HG03139 (cell line): ENCODE measurements at regions not wholly inside any gene's neighbourhood (a gene's known extent, or its start where the extent isn't known, plus 50 kb on each side); places are given as distances from the start of the nearest gene placed in this dataset.
"Not testable (repeated sequence)": the region's sequence is repeated elsewhere in the genome, so short reads cannot be mapped to it uniquely, and the experiment has no call there.

Source experiments
- ATAC-seq: cut with Tn5 transposase; IDR thresholded peaks from one replicate; pipeline ENCODE4 v1.9.1; 2021; ENCODE audit not compliant: unreplicated experiment

DNA sequence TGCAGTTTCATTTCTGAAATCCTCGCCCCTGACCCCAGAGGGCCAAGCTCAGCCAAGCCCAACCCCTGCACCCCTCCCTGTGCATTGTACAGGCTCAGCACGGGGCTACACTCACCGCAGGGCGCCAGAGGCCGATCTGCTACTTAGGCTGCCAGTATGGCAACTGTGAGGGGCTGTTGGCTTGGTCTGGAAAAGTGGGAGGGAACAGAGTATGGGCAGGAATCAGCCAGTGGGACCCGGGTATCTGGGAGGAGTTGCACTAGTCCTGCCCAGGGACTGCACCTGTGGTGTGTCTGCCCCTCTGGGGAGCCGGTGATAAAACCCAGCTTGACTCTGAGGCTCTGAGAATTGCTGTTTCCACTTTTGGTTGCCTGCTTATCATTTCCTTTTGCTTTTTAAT, 167.4 kb upstream of the KIF2A start:
- no peak for ATAC-seq

DNA sequence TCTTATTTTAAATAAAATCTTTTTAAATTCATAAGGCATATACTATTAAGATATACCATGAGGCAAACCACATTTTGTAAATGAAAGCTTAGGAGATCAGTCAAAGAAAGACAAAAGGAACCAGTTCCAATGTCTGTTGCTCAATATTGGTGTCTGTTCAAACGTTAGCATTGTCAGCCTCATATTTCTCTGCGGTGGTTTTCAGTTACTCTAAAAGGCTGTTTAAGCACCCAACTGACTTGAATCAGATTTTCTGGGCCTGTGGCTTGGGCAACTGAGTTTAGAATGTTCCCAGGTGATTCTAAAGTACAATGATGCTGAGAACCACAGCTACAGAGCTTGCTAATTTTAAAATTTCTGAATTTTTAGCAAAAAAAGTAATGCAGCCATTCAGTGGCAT, 166.3 kb upstream of the KIF2A start:
- ATAC-seq, result no peak

DNA sequence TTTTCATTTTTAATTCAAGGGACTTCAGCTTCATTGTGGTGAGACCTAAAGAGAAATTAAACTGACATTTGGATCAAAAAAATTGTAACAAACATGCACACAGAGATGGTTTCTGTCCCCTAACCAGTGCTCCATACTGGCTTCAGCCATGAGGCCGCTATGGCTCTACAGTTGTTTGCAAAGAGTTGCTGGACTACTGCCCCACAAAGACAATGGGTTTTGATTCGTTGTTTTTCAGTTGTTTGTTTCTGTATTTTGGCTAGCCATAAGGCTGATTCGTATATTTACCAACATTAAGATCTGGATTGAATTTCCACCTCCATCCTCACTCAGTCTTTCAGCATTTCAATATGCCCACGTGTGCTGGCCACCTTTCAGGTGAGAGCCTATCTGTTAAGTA, 163.7 kb upstream of the KIF2A start:
- no peak for ATAC-seq

DNA sequence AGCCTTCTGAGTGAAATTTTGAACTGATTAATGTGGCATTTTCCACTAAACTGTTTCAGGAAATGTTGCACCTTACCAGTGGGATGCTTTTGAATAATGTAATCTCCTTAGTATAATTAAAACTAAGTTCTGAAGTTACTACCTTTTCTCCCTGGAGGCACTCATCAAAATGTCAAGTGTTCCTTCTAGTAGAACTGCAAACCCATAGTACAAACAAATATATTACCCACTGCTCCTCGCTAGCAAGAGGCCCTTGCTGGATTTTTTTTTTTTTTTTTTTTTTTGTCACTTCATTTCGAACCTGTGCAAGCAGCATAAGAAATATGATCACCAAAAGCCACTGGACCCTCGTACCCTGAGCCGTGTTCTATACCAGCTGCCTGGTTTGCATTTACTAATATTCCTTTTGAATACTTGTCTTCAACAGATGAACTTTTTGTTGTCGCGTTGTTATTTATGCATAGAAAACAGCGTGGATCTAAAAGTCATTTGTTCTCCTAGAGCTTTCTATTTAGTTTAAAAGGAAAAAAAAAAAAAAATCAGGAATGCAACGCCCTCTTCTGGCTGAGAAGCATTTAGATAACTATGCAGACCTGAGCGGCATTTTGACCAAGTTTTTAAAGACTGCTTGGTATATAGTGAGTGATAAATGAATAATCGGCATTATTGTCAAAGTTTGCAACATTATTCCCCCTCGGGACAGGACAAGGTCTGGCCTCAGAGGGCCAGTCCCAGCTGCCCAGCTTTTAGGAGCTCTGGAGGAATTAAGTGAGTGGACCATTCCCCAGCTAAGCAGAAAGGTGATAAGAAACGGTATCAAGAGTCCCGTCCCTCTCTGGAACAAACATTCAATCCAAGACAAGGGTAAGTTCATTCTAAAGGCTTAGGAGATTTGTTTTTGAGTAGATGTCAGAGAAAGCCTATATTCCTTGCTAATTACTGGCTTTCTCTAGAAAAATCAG, 162.5 kb upstream of the KIF2A start:
- ATAC-seq, result no peak

DNA sequence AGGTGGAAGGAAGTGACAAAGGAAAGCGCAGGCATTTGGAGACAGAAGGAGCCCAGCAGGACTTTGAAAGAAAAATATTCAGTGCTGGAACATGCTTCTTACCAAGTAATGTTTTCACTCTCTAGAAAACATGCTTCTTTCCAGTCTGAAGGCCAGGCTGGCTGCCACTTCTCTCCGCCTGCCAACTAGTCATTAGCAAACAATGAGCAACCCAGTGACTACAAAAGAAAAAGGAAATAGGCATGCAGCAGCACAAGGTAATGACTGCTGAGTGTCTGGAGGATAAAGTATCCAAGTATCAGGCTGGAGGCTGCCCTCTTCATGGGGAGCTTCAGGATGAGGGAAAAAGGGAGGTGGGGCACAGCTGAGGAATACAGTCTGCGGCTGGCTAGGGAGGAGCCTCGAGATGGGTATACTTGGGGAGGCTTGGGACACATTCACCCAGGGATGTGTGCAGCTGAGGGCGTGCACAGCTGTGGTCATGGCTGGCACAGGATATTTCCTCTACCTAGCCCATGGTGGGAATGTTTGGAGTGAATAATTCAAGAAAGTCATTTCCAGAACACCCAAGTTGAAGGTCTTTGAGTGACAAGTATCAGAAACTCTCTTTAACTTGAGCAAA, 161.5 kb upstream of the KIF2A start:
- no peak for ATAC-seq

DNA sequence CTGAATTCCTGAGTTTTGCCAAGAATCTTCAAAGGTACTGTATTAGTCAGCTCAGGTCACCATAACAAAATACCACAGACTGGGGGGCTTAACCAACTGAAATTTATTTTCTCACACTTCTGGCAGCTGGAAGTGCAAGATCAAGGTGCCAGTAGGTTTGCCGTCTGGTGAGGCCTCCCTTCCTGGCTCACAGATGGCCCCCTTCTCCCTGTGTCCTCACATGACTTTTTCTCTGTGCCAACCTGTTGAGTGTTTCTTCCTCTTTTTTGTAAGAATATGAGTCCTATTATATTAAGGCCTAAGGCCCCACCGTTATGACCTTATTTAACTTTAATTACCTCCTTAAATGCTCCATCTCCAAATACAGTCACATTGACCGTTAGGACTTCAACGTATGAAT, 156.1 kb upstream of the KIF2A start:
- no peak for ATAC-seq

DNA sequence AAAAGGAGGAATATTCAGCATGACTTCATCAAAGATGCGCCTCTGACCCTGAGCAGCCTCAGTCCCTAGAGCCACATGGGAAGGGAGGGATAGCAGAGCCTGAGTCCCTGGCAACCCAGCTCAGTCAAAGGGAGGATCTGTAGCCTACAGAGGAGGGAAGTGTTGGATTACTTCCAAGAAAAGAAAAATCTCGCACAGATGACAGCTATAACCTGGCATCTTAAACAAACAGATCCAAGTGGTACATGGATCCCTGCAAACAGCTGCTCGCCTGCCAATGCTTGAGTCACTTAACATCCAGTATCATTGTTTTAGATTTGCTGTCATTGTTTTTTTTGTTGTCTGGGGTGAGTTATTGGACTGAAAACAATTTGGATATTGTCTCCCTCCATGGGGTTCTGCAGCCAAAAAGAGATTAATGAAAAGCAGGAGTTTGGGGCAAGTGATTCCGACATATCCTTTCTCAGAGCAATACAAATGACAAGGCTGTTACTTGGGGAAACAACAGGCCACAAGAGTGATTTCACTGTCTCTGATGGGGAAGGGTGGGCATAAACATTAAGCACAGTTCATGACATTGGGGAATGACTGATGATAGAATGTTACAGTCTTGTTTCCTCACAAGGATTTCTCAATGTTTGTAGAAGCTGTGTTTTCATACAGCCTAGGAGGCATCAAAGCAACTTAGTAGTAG, 153.5 kb upstream of the KIF2A start:
- ATAC-seq, result no peak

DNA sequence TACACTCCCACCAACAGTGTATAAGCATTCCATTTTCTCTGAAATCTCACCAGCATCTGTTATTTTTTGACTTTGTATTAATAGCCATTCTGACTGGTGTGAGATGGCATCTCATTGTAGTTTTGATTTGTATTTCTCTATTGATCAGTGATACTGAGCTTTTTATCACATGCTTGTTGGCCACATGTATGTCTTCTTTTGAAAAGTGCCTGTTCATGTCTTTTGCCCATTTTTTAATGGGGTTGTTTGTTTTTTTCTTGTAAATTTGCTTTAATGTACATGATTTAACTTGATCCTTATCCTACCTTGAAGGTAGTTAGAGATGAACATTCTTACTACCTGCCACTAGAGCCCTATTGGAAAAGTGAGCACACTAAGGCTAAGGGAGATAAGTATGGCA, 151.2 kb upstream of the KIF2A start:
- no peak for ATAC-seq

DNA sequence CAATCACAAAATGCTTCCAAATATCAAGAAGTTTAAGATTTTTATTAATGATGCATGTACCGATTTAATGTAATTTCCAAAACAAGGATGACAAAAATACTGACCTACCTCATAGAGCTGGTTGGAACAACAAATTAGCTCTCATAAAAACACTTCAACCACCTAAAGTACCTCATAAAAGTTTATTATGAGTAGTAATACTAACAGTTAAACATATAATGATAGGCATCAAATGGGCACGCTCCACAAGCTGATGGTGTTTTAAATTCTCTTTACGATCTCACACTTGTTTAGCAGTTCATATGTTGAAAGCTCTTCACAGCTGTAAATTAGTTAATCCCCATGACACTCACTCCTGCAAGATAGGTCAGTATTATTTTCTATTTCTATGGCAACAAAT, 150.0 kb upstream of the KIF2A start:
- ATAC-seq, result no peak

DNA sequence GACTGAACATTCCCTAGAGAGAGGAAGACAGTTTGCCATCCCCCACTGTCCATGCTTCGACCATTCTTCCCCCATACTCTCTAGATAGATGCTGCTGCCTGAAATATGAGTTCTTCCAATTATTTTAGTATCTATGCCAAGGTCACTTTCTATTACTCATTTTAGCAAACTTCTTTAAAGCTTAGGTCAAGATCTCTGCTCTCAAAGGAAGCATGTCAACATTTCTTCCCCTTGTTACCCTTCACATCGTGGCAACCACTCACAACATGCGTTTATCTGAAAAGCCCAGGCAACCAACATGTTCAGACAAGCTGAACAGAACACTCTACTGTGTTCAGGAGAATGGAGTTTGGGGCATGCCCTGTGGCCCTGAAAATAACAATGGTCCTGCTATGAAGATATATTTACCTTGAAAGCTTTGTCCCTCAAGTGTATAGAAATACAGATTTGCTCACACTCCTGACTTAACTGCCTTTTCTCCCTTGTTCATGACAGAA, 138.4 kb upstream of the KIF2A start:
- no peak for ATAC-seq

DNA sequence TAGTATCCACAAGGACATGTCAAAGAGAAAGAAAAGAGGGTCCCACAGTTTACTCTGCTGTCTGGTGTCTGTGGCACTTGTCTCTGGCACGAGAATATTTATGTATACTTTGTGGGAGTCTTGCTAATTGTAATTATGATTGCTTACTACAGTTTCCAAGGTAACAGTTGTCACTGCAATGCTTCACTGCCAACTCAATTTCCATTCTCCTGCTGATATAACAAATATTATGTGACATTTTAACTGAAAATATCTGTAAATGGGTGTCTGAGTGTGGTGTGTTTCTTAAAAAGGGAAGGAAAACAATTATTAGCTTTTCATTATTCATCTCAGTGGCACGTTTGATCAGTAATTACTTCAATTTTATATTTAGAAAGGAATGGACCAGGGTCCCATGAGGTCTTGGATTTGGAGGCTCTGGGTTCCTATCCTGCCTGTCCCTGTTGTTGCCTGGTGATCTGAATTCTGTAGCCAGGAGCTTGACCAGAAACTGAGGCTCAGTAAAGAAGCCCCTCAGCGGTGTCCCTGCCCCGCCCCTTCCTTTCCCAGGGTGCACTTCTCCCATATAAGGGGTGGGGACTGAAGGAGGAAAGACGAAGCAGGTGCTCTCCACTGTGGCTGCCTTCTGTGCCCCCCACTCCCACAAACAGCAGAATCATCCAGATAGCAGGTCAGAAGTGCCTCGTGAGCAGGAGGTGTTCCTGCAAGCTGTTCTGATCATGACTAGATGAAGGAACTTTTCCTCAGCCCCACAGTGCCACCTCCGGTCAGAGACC, 137.3 kb upstream of the KIF2A start:
- ATAC-seq, result no peak

DNA sequence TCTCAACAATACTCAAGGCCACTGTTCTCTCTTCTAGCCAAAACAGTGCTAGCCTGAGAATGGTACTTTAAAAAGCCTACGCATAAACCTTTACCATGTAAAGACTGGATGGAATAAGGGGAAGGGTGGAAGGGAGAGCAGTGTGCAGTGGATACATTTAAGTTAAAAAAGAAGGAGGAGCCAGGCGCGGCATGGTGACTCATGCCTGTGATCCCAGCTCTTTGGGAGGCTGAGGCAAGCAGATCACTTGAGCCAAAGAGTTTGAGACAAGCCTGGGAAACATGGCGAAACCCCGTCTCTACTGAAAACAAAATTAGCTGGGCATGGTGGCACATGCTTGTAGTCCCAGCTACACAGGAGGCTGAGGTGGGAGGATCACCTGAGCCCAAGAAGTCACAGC, 127.7 kb upstream of the KIF2A start:
- ATAC-seq, result no peak

DNA sequence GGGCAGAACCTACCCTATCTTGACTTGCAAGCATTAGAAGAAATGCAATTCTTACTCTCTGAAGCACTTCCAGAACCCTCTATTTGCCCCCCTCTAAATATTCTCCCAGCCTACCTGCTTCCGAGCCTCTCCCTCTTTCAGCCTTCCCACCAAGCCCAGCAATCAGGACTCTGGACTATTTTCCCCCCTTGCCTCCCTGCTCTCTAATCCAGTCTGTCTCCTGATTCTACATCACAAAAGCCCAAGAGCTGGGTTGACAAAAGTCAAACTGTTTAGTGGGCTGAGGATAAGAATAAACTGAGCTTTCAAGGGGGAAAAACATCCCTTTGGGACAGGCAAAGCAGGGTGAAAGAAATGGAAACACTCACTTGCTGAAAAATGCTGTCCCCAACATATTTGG, 123.2 kb upstream of the KIF2A start:
- no peak for ATAC-seq

DNA sequence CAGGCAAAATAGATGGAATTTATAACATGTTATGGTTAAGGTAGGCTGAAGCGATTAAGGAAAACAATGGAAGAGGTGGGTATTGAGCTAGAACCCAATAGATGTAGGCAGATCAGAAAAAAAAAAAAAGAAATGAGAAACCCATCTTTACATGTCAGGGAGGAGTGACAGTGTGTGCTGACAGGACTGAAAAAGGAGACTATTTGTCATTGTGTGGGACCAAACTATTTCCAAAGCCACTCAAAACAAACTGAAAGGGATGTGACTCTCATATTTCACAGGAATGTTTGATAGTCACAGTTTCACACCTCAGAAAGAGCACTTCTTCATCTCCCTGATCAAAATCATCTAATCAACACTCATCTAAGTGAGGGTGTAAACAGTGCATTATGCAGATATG, 122.3 kb upstream of the KIF2A start:
- ATAC-seq, result no peak

DNA sequence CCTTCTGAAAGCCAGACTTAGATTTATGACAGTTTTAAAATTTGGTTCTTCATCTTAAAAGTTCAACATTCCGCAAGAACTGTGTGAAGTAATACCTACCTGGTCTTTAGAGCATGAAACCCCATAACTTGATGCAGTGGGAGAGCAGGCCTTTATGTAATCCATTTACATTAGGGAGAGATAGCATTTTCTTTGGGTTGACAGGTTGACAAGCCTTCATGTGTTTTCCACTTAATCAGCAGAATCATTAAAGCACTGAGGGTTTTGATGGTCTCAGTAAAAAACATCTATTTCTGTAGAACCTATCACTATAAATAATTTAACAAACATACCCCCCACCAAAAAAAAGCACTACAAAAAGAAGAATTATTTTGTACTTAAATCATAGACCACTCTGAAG, 121.6 kb upstream of the KIF2A start:
- ATAC-seq, result no peak

DNA sequence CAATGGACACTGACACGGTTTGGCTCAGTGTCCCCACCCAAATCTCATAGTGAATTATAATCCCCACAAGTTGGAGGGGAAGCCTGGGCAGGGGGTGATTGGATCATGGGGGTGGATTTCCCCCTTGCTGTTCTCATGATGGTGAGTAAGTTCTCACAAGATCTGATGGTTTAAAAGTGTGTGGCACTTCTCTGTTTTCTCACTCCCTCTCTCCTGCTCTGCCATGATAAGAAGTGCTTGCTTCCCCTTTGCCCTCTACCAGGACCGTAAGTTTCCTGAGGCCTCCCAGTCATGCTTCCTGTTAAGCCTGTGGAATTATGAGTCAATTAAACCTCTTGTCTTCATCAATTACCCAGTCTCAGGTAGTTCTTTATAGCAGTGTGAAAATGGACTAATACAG, 115.8 kb upstream of the KIF2A start:
- no peak for ATAC-seq

DNA sequence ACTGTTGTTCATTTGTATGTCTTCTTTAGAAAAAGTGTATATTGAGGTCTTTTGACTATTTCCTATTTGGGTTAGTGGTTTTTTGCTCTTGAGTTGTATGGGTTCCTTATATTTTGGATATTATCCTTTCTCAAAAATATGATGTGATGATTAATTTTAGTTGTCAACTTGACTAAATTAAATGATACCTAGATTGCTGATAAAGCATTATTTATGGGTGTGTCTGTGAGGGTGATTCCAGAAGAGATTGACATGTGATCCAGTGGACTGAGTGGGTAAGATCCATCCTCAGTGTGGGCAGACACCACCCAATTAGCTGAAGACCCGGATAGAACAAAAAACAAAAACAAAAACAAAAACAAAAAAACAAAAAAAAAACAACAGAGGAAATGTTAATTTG, 115.1 kb upstream of the KIF2A start:
- ATAC-seq, result no peak

DNA sequence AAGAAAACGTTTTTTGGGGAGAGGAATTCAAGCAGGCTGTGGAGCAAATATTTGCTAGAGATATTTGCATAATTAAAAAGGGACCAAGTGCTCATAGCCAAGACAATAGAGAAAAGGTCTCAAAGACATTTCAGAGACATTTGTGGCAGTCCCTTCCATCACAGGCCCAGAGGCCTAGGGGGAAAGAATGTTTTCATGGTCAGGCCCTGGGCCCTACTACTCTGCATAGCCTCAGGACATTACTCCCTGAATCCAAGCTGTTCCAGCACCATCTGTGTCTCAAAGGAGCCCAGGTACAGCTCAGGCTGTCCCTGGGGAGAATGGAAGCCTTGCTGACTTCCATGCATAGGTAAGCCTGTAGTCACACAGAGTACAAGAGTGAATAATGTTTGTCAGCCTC, 113.0 kb upstream of the KIF2A start:
- ATAC-seq, result no peak

DNA sequence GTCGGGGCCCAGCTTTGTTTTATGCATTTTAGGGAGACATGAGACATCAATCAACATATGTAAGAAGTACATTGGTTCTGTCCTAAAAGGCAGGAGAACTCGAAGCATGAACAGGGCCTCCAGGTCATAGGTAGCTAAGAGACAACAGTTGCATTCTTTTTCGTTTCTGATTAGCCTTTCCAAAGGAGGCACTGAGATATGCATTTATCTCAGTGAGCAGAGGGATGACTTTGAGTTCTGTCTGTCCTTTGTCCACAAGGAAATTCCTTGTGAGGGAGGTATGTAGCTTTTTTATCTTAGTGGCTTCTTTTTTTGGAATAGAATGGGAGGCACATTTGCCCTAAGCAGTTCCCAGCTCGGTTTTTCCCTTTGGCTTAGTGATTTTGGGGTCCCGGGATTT, 109.5 kb upstream of the KIF2A start:
- ATAC-seq, result not testable (repeated sequence)

DNA sequence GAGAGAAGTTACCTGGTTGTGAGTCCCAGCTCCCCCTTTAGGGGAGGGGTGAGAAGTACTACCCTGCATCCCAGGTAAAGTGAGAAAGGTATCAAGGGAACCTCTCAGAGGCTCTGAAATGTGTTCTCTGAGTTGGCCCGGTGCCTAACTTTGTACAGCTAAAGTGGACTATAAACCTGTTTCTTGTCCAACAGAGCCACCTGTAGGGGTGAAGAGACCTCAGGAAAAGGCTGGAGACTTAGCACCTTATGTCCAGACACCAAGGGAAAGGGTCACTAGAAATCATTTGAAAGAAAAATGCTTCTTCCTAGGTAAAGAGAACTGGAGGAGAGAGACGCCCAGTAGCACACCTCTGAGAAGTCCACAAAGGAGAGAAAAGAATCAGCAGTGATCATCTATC, 108.3 kb upstream of the KIF2A start:
- no peak for ATAC-seq

DNA sequence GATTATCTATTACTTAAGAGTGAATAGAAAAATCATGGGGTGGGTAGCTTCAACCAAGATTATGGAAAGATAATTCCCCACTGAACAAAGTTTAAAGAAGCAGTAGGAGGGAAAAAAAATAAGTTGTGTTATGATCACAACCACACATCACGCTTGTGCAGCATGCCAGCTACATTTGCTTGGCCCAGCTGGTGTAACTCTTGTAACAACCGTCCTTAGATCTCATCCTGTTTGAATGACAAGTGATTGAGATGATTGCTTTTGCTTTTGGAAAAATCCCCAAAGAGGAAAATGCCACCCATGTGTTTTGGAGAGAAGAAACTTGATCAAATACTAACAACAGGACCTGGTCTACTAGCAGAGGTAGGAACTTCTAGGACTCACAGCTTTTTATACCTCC, 107.6 kb upstream of the KIF2A start:
- no peak for ATAC-seq
